ENCODE measurements at regions not wholly inside any gene's neighbourhood (a gene's known extent, or its start where the extent isn't known, plus 50 kb on each side); places are given as distances from the start of the nearest gene placed in this dataset.

- TF ChIP-seq, protein P1, sequence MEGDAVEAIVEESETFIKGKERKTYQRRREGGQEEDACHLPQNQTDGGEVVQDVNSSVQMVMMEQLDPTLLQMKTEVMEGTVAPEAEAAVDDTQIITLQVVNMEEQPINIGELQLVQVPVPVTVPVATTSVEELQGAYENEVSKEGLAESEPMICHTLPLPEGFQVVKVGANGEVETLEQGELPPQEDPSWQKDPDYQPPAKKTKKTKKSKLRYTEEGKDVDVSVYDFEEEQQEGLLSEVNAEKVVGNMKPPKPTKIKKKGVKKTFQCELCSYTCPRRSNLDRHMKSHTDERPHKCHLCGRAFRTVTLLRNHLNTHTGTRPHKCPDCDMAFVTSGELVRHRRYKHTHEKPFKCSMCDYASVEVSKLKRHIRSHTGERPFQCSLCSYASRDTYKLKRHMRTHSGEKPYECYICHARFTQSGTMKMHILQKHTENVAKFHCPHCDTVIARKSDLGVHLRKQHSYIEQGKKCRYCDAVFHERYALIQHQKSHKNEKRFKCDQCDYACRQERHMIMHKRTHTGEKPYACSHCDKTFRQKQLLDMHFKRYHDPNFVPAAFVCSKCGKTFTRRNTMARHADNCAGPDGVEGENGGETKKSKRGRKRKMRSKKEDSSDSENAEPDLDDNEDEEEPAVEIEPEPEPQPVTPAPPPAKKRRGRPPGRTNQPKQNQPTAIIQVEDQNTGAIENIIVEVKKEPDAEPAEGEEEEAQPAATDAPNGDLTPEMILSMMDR (IDR thresholded peaks at IDR 0.05) = no peak
- TF ChIP-seq FOXP4 (CRISPR knock-in tag; IDR thresholded peaks at IDR 0.05) (no peak), CDX4 (CRISPR knock-in tag; IDR thresholded peaks at IDR 0.05; ENCODE audit: borderline replicate concordance) (no peak), USF2 (CRISPR knock-in tag; IDR thresholded peaks at IDR 0.05) (no peak), TCF7 (CRISPR knock-in tag; IDR thresholded peaks at IDR 0.05; ENCODE audit: low read depth) (no peak), ATF1 (CRISPR knock-in tag; IDR thresholded peaks at IDR 0.05) (no peak), MAX (CRISPR knock-in tag; IDR thresholded peaks at IDR 0.05) (no peak), NR3C1 (CRISPR knock-in tag; conservative IDR thresholded peaks at IDR 0.05; ENCODE audit: low read depth) (no peak), RELA (CRISPR knock-in tag; IDR thresholded peaks at IDR 0.05; ENCODE audit: borderline replicate concordance) (no peak), PRDM15 (CRISPR knock-in tag; IDR thresholded peaks at IDR 0.05) (no peak), PREB (CRISPR knock-in tag; IDR thresholded peaks at IDR 0.05; ENCODE audit: borderline replicate concordance) (no peak), ELF4 (CRISPR knock-in tag; IDR thresholded peaks at IDR 0.05; ENCODE audit: low read depth) (no peak)
- TF ChIP-seq, protein P2, sequence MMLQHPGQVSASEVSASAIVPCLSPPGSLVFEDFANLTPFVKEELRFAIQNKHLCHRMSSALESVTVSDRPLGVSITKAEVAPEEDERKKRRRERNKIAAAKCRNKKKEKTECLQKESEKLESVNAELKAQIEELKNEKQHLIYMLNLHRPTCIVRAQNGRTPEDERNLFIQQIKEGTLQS (CRISPR knock-in tag; conservative IDR thresholded peaks at IDR 0.05) = no peak
- TF ChIP-seq, protein P3, sequence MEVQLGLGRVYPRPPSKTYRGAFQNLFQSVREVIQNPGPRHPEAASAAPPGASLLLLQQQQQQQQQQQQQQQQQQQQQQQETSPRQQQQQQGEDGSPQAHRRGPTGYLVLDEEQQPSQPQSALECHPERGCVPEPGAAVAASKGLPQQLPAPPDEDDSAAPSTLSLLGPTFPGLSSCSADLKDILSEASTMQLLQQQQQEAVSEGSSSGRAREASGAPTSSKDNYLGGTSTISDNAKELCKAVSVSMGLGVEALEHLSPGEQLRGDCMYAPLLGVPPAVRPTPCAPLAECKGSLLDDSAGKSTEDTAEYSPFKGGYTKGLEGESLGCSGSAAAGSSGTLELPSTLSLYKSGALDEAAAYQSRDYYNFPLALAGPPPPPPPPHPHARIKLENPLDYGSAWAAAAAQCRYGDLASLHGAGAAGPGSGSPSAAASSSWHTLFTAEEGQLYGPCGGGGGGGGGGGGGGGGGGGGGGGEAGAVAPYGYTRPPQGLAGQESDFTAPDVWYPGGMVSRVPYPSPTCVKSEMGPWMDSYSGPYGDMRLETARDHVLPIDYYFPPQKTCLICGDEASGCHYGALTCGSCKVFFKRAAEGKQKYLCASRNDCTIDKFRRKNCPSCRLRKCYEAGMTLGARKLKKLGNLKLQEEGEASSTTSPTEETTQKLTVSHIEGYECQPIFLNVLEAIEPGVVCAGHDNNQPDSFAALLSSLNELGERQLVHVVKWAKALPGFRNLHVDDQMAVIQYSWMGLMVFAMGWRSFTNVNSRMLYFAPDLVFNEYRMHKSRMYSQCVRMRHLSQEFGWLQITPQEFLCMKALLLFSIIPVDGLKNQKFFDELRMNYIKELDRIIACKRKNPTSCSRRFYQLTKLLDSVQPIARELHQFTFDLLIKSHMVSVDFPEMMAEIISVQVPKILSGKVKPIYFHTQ (CRISPR knock-in tag; IDR thresholded peaks at IDR 0.05) = no peak
Measured at GRCh38 chr7:1344421-1344820, 111.7 kb downstream of the UNCX start.

Data from WTC11 (cell line).